ENCODE measurements at regions not wholly inside any gene's neighbourhood (a gene's known extent, or its start where the extent isn't known, plus 50 kb on each side); places are given as distances from the start of the nearest gene placed in this dataset.

GRCh38 chr1:90838720-90839119, 121.6 kb upstream of the BARHL2 start:
- H3K9me3 ChIP-seq: no peaks in the 10 kb centered on the region
- no peak for TF ChIP-seq CTCF (IDR thresholded peaks at IDR 0.05)
- no peak for DNase-seq (ENCODE audit: low spot score)
- no peak overlapping the region for H3K4me3 ChIP-seq
- no peaks in the 10 kb centered on the region for H3K36me3 ChIP-seq
- no peak for ATAC-seq (ENCODE audit: insufficient number of reproducible peaks, low FRiP score, low read depth)
- H3K27ac ChIP-seq: no peak overlapping the region
- peaks cover 0 to 18% of the 10 kb centered on the region in 2 donors for H3K4me1 ChIP-seq (ENCODE audit: control insufficient read depth in 1 of 2, low read depth in 2 of 2)
- peaks cover 25% of the 10 kb centered on the region for H3K27me3 ChIP-seq (replicated peaks; ENCODE audit: insufficient read depth)

- peaks cover 25% of the 10 kb centered on the region for H3K27me3 ChIP-seq (replicated peaks; ENCODE audit: insufficient read depth)
- H3K9me3 ChIP-seq: no peaks in the 10 kb centered on the region
- H3K36me3 ChIP-seq: no peaks in the 10 kb centered on the region
- H3K4me1 ChIP-seq (ENCODE audit: control insufficient read depth in 1 of 2, low read depth in 2 of 2): peaks cover 0 to 18% of the 10 kb centered on the region in 2 donors
- no peak for ATAC-seq (ENCODE audit: insufficient number of reproducible peaks, low FRiP score, low read depth)
- no peak overlapping the region for H3K27ac ChIP-seq
- no peak for TF ChIP-seq CTCF (IDR thresholded peaks at IDR 0.05)
- DNase-seq (ENCODE audit: low spot score): no peak
- H3K4me3 ChIP-seq: no peak overlapping the region
Measured at GRCh38 chr1:90837420-90837819, 120.3 kb upstream of the BARHL2 start.

DNA sequence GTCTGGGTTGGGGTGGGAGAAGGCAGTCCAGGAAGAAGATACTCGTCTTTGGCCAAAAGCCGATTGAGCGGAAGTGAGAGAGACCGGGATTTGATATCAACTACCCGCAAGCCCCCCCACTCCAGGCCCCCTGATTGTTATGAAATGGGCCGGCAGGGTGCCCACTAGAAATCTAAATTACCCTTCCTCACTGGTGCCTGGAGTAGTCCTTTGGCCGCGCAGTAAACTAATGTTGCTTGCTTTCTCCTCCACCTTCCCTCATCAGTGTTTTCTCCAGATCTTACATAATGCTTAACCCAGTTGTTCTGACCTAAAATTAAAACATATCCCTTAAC, 119.2 kb upstream of the BARHL2 start:
- Histone ChIP-seq H3K4me1 (ENCODE audit: control insufficient read depth in 1 of 2, low read depth in 2 of 2) (peaks cover 0 to 18% of the 10 kb centered on the region in 2 donors), H3K27me3 (replicated peaks; ENCODE audit: insufficient read depth) (peaks cover 25% of the 10 kb centered on the region), H3K4me3 (peak overlapping the region; percentile 61), H3K9me3 (no peaks in the 10 kb centered on the region), H3K27ac (no peak overlapping the region), H3K36me3 (no peaks in the 10 kb centered on the region)
- no peak for DNase-seq (ENCODE audit: low spot score)
- no peak for TF ChIP-seq CTCF (IDR thresholded peaks at IDR 0.05)
- ATAC-seq (ENCODE audit: insufficient number of reproducible peaks, low FRiP score, low read depth): no peak

- Histone ChIP-seq H3K9me3 (no peaks in the 10 kb centered on the region), H3K4me1 (ENCODE audit: control insufficient read depth in 1 of 2, low read depth in 2 of 2) (peaks cover 0 to 18% of the 10 kb centered on the region in 2 donors), H3K36me3 (no peaks in the 10 kb centered on the region), H3K27ac (no peak overlapping the region), H3K4me3 (peak overlapping the region; percentile 61), H3K27me3 (replicated peaks; ENCODE audit: insufficient read depth) (peaks cover 25% of the 10 kb centered on the region)
- no peak for ATAC-seq (ENCODE audit: insufficient number of reproducible peaks, low FRiP score, low read depth)
- no peak for DNase-seq (ENCODE audit: low spot score)
- TF ChIP-seq CTCF (IDR thresholded peaks at IDR 0.05): no peak
Measured at GRCh38 chr1:90835661-90836344, 118.7 kb upstream of the BARHL2 start.

GRCh38 chr1:90834886-90835660, 118.0 kb upstream of the BARHL2 start:
- no peak for TF ChIP-seq CTCF (IDR thresholded peaks at IDR 0.05)
- peaks cover 0 to 18% of the 10 kb centered on the region in 2 donors for H3K4me1 ChIP-seq (ENCODE audit: control insufficient read depth in 1 of 2, low read depth in 2 of 2)
- no peak for DNase-seq (ENCODE audit: low spot score)
- no peaks in the 10 kb centered on the region for H3K9me3 ChIP-seq
- no peak for ATAC-seq (ENCODE audit: insufficient number of reproducible peaks, low FRiP score, low read depth)
- H3K4me3 ChIP-seq: peak overlapping the region; percentile 61
- H3K27me3 ChIP-seq (replicated peaks; ENCODE audit: insufficient read depth): peaks cover 25% of the 10 kb centered on the region
- no peak overlapping the region for H3K27ac ChIP-seq
- no peaks in the 10 kb centered on the region for H3K36me3 ChIP-seq

Data from thoracic aorta (tissue), 2 donors.